GM23338 (cell line): ENCODE measurements at regions not wholly inside any gene's neighbourhood (a gene's known extent, or its start where the extent isn't known, plus 50 kb on each side); places are given as distances from the start of the nearest gene placed in this dataset.

Experiments
- ATAC-seq: fragments of 200-7000 bp; cut with Tn5 transposase; 3 replicates; pipeline ENCODE4 v1.9.1; 2020
- DNase-seq: peaks from one replicate; pipeline ENCODE4 v3.0.0-alpha.2; 2015; ENCODE audit warnings: low spot score
- H2AFZ ChIP-seq: fragments of 200-600 bp; sonication (generic); 2 replicates; pipeline ENCODE4 v1.8.0; 2016; ENCODE audit warnings: antibody characterized with exemption, mild to moderate bottlenecking, moderate library complexity
- H3F3A ChIP-seq: fragments of 200-600 bp; sonication (generic); replicated peaks from 2 replicates; pipeline ENCODE4 v1.8.0; 2017; ENCODE audit warnings: antibody characterized with exemption, mixed run types, low read depth
- H3K27ac ChIP-seq: fragments of 200-600 bp; sonication (generic); 2 replicates; pipeline ENCODE4 v1.6.1; 2016; ENCODE audit warnings: low read depth
- H3K27me3 ChIP-seq: fragments of 200-600 bp; sonication (generic); 2 replicates; pipeline ENCODE4 v1.8.0; 2016; ENCODE audit warnings: mild to moderate bottlenecking, mixed run types, moderate library complexity; ENCODE audit not compliant: insufficient read depth
- H3K36me3 ChIP-seq: fragments of 200-600 bp; sonication (generic); 2 replicates; pipeline ENCODE4 v1.8.0; 2016; ENCODE audit warnings: mild to moderate bottlenecking; ENCODE audit not compliant: insufficient read depth
- H3K4me1 ChIP-seq: fragments of 200-600 bp; sonication (generic); 2 replicates; pipeline ENCODE4 v1.8.0; 2016; ENCODE audit warnings: mild to moderate bottlenecking, moderate library complexity; ENCODE audit not compliant: insufficient read depth
- H3K4me2 ChIP-seq: fragments of 200-600 bp; sonication (generic); 2 replicates; pipeline ENCODE4 v1.7.1; 2017; ENCODE audit warnings: mixed run types
- H3K4me3 ChIP-seq: fragments of 200-600 bp; sonication (generic); 2 replicates; pipeline ENCODE4 v1.6.1; 2016; ENCODE audit warnings: mixed run types
- H3K79me2 ChIP-seq: fragments of 200-600 bp; sonication (generic); replicated peaks from 2 replicates; pipeline ENCODE4 v1.8.0; 2017; ENCODE audit warnings: mild to moderate bottlenecking; ENCODE audit not compliant: insufficient read depth
- H3K9me2 ChIP-seq: fragments of 200-600 bp; sonication (generic); 2 replicates; pipeline ENCODE4 v1.8.0; 2017; ENCODE audit not compliant: insufficient read depth
- H4K20me1 ChIP-seq: fragments of 200-600 bp; sonication (generic); replicated peaks from 2 replicates; pipeline ENCODE4 v1.8.0; 2017; ENCODE audit warnings: mild to moderate bottlenecking; ENCODE audit not compliant: insufficient read depth
- H3K27ac Mint-ChIP-seq: 2 replicates; pipeline ENCODE4 v1.8.0; 2020; ENCODE audit warnings: inconsistent platforms, mild to moderate bottlenecking, moderate library complexity, mixed read lengths
- H3K27me3 Mint-ChIP-seq: 3 replicates; pipeline ENCODE4 v1.8.0; 2022; ENCODE audit warnings: low read depth, mild to moderate bottlenecking, moderate library complexity, mixed read lengths, inconsistent platforms; ENCODE audit not compliant: insufficient read depth, poor library complexity
- H3K36me3 Mint-ChIP-seq: 3 replicates; pipeline ENCODE4 v1.8.0; 2021; ENCODE audit warnings: low read depth, mild to moderate bottlenecking, inconsistent platforms, moderate library complexity, mixed read lengths
- H3K4me1 Mint-ChIP-seq: 3 replicates; pipeline ENCODE4 v1.8.0; 2020; ENCODE audit warnings: mild to moderate bottlenecking, inconsistent platforms, mixed read lengths
- H3K4me3 Mint-ChIP-seq: 3 replicates; pipeline ENCODE4 v1.8.0; 2021; ENCODE audit warnings: moderate library complexity, mild to moderate bottlenecking, inconsistent platforms, mixed read lengths
- H3K9me3 Mint-ChIP-seq: 3 replicates; pipeline ENCODE4 v1.8.0; 2020; ENCODE audit warnings: moderate library complexity, mild to moderate bottlenecking, inconsistent platforms, mixed read lengths
- CREB1 ChIP-seq: fragments of 250-450 bp; sonication (Bioruptor Pico); IDR thresholded peaks from 2 replicates; pipeline ENCODE4 v1.5.0; 2020; ENCODE audit warnings: low read depth, mild to moderate bottlenecking, moderate library complexity
- EZH2 ChIP-seq: fragments of 200-600 bp; sonication (generic); IDR thresholded peaks from one replicate; pipeline ENCODE4 v1.8.0; 2017; ENCODE audit warnings: antibody characterized with exemption, mild to moderate bottlenecking, low read depth; ENCODE audit not compliant: unreplicated experiment
- EZH2phosphoT487 ChIP-seq: fragments of 200-600 bp; sonication (generic); IDR thresholded peaks from one replicate; pipeline ENCODE4 v1.8.1; 2018; ENCODE audit warnings: antibody characterized with exemption; ENCODE audit not compliant: unreplicated experiment
- JUNB ChIP-seq: IDR thresholded peaks from one replicate; pipeline ENCODE4 v1.6.1; 2016; ENCODE audit warnings: antibody characterized with exemption; ENCODE audit not compliant: unreplicated experiment
- STAT1 ChIP-seq: IDR thresholded peaks from one replicate; pipeline ENCODE4 v1.6.1; 2016; ENCODE audit warnings: antibody characterized with exemption; ENCODE audit not compliant: unreplicated experiment
- ZNF114 ChIP-seq: fragments of 250-450 bp; sonication (Bioruptor Pico); IDR thresholded peaks from 2 replicates; pipeline ENCODE4 v1.5.0; 2020; ENCODE audit warnings: mild to moderate bottlenecking, moderate library complexity
- ZNF331 ChIP-seq: fragments of 250-450 bp; sonication (Bioruptor Pico); IDR thresholded peaks from 2 replicates; pipeline ENCODE4 v1.5.0; 2020; ENCODE audit warnings: low read depth, mild to moderate bottlenecking, moderate library complexity
- TF ChIP-seq, protein P1 (sequence below): IDR thresholded peaks from 2 replicates; pipeline ENCODE4 v1.6.1; 2016; ENCODE audit warnings: antibody characterized with exemption
- TF ChIP-seq, protein P2 (sequence below), 2 experiments: fragments of 200-600 bp in 1 of 2; sonication (generic) in 1 of 2; conservative IDR thresholded peaks; 2 replicates each; pipeline versions ENCODE4 v1.5.1 to v1.6.1; 2016 to 2017; ENCODE audit warnings: antibody characterized with exemption in 2 of 2, low read depth in 2 of 2, mild to moderate bottlenecking in 2 of 2, moderate library complexity in 1 of 2
- TF ChIP-seq, protein P3 (sequence below): fragments of 250-450 bp; sonication (Bioruptor Pico); IDR thresholded peaks from 2 replicates; pipeline ENCODE4 v1.5.0; 2020; ENCODE audit warnings: mild to moderate bottlenecking, moderate library complexity

DNA sequence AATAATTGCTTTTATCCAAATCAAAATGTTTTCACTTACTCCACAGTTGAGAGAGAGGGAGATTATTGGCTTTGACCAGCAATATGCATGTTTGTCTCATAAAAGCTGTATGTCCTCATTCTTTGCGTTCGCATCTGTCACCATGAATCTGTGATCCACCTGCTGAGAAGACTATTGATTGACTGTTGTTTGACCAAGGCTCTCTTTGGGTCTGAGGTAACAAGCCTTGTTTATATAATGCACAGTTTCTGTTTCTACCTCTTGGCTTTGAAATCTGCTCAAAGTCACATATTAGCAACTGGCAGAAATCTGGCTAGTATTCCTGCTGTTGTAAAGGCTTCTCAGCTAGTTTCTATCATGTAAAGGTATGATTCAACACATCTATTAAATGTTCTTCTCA is 157.0 kb downstream of the LYPLAL1 start:
- no peaks in the 10 kb centered on the region for H3K27me3 Mint-ChIP-seq
- ATAC-seq = no peak

DNA sequence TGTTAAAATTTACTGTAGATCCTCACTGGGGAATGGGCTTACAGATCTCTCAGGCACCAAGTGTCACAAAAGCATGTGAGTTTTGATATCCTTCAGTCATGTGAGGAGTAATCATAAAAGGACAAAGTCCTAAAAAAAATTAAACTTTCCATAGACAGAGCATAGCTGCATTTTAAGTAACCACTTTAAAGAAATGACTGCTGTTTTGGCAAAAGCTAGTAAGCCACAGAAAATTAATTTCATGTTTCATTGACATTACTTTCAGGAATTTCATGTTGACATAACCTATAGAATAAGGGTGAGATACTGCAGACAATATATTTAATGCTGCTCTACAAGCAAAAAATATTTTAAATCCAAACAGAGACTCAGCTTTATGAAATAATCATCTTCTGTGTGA is 156.3 kb downstream of the LYPLAL1 start:
- no peak for ATAC-seq
- Mint-ChIP-seq H3K4me3 (no peak overlapping the region), H3K27me3 (no peaks in the 10 kb centered on the region), H3K27ac (no peak overlapping the region), H3K36me3 (peaks cover 4% of the 10 kb centered on the region; the same call in 2 of the 3 replicates), H3K9me3 (peaks cover 6% of the 10 kb centered on the region; the same call in 2 of the 3 replicates), H3K4me1 (no peaks in the 10 kb centered on the region)
- Histone ChIP-seq H3K36me3 (no peaks in the 10 kb centered on the region), H4K20me1 (no peaks in the 10 kb centered on the region), H3K4me3 (no peak overlapping the region), H3F3A (no peaks in the 10 kb centered on the region), H2AFZ (no peak overlapping the region), H3K27me3 (no peaks in the 10 kb centered on the region), H3K4me1 (no peaks in the 10 kb centered on the region), H3K79me2 (no peaks in the 10 kb centered on the region), H3K9me2 (no peaks in the 10 kb centered on the region), H3K4me2 (no peak overlapping the region), H3K27ac (no peak overlapping the region)
- DNase-seq = no peak
- TF ChIP-seq EZH2phosphoT487 = no peak
- no peak for TF ChIP-seq ZNF114 (CRISPR knock-in tag)
- TF ChIP-seq ZNF331 = no peak
- no peak for TF ChIP-seq EZH2
- no peak for TF ChIP-seq CREB1 (CRISPR knock-in tag)
- TF ChIP-seq, protein P1, sequence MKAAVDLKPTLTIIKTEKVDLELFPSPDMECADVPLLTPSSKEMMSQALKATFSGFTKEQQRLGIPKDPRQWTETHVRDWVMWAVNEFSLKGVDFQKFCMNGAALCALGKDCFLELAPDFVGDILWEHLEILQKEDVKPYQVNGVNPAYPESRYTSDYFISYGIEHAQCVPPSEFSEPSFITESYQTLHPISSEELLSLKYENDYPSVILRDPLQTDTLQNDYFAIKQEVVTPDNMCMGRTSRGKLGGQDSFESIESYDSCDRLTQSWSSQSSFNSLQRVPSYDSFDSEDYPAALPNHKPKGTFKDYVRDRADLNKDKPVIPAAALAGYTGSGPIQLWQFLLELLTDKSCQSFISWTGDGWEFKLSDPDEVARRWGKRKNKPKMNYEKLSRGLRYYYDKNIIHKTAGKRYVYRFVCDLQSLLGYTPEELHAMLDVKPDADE = no peak
- TF ChIP-seq, protein P2, sequence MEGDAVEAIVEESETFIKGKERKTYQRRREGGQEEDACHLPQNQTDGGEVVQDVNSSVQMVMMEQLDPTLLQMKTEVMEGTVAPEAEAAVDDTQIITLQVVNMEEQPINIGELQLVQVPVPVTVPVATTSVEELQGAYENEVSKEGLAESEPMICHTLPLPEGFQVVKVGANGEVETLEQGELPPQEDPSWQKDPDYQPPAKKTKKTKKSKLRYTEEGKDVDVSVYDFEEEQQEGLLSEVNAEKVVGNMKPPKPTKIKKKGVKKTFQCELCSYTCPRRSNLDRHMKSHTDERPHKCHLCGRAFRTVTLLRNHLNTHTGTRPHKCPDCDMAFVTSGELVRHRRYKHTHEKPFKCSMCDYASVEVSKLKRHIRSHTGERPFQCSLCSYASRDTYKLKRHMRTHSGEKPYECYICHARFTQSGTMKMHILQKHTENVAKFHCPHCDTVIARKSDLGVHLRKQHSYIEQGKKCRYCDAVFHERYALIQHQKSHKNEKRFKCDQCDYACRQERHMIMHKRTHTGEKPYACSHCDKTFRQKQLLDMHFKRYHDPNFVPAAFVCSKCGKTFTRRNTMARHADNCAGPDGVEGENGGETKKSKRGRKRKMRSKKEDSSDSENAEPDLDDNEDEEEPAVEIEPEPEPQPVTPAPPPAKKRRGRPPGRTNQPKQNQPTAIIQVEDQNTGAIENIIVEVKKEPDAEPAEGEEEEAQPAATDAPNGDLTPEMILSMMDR (conservative IDR thresholded peaks at IDR 0.05; ENCODE audit: low read depth in 2 of 2) = no peak
- TF ChIP-seq STAT1 = no peak
- TF ChIP-seq, protein P3, sequence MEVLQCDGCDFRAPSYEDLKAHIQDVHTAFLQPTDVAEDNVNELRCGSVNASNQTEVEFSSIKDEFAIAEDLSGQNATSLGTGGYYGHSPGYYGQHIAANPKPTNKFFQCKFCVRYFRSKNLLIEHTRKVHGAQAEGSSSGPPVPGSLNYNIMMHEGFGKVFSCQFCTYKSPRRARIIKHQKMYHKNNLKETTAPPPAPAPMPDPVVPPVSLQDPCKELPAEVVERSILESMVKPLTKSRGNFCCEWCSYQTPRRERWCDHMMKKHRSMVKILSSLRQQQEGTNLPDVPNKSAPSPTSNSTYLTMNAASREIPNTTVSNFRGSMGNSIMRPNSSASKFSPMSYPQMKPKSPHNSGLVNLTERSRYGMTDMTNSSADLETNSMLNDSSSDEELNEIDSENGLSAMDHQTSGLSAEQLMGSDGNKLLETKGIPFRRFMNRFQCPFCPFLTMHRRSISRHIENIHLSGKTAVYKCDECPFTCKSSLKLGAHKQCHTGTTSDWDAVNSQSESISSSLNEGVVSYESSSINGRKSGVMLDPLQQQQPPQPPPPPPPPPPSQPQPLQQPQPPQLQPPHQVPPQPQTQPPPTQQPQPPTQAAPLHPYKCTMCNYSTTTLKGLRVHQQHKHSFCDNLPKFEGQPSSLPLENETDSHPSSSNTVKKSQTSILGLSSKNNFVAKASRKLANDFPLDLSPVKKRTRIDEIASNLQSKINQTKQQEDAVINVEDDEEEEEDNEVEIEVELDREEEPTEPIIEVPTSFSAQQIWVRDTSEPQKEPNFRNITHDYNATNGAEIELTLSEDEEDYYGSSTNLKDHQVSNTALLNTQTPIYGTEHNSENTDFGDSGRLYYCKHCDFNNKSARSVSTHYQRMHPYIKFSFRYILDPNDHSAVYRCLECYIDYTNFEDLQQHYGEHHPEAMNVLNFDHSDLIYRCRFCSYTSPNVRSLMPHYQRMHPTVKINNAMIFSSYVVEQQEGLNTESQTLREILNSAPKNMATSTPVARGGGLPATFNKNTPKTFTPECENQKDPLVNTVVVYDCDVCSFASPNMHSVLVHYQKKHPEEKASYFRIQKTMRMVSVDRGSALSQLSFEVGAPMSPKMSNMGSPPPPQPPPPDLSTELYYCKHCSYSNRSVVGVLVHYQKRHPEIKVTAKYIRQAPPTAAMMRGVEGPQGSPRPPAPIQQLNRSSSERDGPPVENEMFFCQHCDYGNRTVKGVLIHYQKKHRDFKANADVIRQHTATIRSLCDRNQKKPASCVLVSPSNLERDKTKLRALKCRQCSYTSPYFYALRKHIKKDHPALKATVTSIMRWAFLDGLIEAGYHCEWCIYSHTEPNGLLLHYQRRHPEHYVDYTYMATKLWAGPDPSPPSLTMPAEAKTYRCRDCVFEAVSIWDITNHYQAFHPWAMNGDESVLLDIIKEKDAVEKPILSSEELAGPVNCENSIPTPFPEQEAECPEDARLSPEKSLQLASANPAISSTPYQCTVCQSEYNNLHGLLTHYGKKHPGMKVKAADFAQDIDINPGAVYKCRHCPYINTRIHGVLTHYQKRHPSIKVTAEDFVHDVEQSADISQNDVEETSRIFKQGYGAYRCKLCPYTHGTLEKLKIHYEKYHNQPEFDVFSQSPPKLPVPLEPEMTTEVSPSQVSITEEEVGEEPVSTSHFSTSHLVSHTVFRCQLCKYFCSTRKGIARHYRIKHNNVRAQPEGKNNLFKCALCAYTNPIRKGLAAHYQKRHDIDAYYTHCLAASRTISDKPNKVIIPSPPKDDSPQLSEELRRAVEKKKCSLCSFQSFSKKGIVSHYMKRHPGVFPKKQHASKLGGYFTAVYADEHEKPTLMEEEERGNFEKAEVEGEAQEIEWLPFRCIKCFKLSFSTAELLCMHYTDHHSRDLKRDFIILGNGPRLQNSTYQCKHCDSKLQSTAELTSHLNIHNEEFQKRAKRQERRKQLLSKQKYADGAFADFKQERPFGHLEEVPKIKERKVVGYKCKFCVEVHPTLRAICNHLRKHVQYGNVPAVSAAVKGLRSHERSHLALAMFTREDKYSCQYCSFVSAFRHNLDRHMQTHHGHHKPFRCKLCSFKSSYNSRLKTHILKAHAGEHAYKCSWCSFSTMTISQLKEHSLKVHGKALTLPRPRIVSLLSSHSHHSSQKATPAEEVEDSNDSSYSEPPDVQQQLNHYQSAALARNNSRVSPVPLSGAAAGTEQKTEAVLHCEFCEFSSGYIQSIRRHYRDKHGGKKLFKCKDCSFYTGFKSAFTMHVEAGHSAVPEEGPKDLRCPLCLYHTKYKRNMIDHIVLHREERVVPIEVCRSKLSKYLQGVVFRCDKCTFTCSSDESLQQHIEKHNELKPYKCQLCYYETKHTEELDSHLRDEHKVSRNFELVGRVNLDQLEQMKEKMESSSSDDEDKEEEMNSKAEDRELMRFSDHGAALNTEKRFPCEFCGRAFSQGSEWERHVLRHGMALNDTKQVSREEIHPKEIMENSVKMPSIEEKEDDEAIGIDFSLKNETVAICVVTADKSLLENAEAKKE = no peak
- TF ChIP-seq JUNB = no peak

More for the DNA sequence above, 157.0 kb downstream of the LYPLAL1 start:
- Histone ChIP-seq H3K79me2 (no peaks in the 10 kb centered on the region), H4K20me1 (no peaks in the 10 kb centered on the region), H3K4me2 (no peak overlapping the region), H3K27me3 (no peaks in the 10 kb centered on the region), H3F3A (no peaks in the 10 kb centered on the region), H3K27ac (no peak overlapping the region), H3K4me1 (no peaks in the 10 kb centered on the region), H3K9me2 (no peaks in the 10 kb centered on the region), H3K36me3 (no peaks in the 10 kb centered on the region), H2AFZ (no peak overlapping the region), H3K4me3 (no peak overlapping the region)
- TF ChIP-seq EZH2 (no peak), JUNB (no peak)
- H3K36me3 Mint-ChIP-seq = peaks cover 4% of the 10 kb centered on the region; the same call in 2 of the 3 replicates
- H3K4me1 Mint-ChIP-seq = no peaks in the 10 kb centered on the region
- no peak overlapping the region for H3K27ac Mint-ChIP-seq
- H3K4me3 Mint-ChIP-seq = no peak overlapping the region
- H3K9me3 Mint-ChIP-seq = peaks cover 6% of the 10 kb centered on the region; the same call in 2 of the 3 replicates
- DNase-seq = no peak
